Liver (tissue), 8 donors: ENCODE measurements at regions not wholly inside any gene's neighbourhood (a gene's known extent, or its start where the extent isn't known, plus 50 kb on each side); places are given as distances from the start of the nearest gene placed in this dataset.

Experiments used
- DNase-seq: peaks from one replicate; pipeline ENCODE4 v3.0.0-alpha.2; 2017; ENCODE audit warnings: low spot score
- H3K27ac ChIP-seq, 2 donors: one replicate each; pipeline ENCODE4 v1.7.0; 2013; ENCODE audit warnings: inconsistent platforms in 2 of 2, low read length in 2 of 2, control low read depth in 1 of 2, low read depth in 1 of 2, mild to moderate bottlenecking in 1 of 2
- H3K27me3 ChIP-seq, 4 donors: one replicate each; pipeline versions ENCODE4 v1.6.1 to v1.7.0; 2013; ENCODE audit warnings: low read length in 3 of 4, inconsistent platforms in 1 of 4, mild to moderate bottlenecking in 1 of 4, moderate library complexity in 1 of 4; ENCODE audit not compliant: control insufficient read depth in 4 of 4, insufficient read depth in 4 of 4
- H3K36me3 ChIP-seq, 4 donors: one replicate each; pipeline versions ENCODE4 v1.6.1 to v1.7.0; 2013; ENCODE audit warnings: low read length in 3 of 4, mild to moderate bottlenecking in 3 of 4, low read depth in 1 of 4, moderate library complexity in 1 of 4; ENCODE audit not compliant: control insufficient read depth in 4 of 4, insufficient read depth in 3 of 4
- H3K4me1 ChIP-seq, 4 donors: one replicate each; pipeline versions ENCODE4 v1.6.1 to v1.7.0; 2013; ENCODE audit warnings: low read length in 3 of 4, mild to moderate bottlenecking in 3 of 4, moderate library complexity in 1 of 4; ENCODE audit not compliant: control insufficient read depth in 4 of 4, insufficient read depth in 4 of 4
- H3K4me3 ChIP-seq, 3 donors: one replicate each; pipeline versions ENCODE4 v1.6.1 to v1.7.0; 2013; ENCODE audit warnings: low read length in 3 of 3, control low read depth in 1 of 3, low read depth in 1 of 3, mild to moderate bottlenecking in 1 of 3
- H3K9ac ChIP-seq, 2 donors: one replicate each; pipeline ENCODE4 v1.7.0; 2013; ENCODE audit warnings: low read length in 2 of 2, mild to moderate bottlenecking in 2 of 2, moderate library complexity in 2 of 2, control low read depth in 1 of 2, low read depth in 1 of 2
- H3K9me3 ChIP-seq, 4 donors: one replicate each; pipeline versions ENCODE4 v1.6.1 to v1.7.0; 2013; ENCODE audit warnings: low read length in 3 of 4; ENCODE audit not compliant: control insufficient read depth in 4 of 4
- CTCF ChIP-seq: fragments of 150-350 bp; IDR thresholded peaks from 2 replicates; pipeline ENCODE4 v1.5.1; 2017; ENCODE audit warnings: improper control_type of control experiment, low read depth, low read length; ENCODE audit not compliant: missing input control
- EGR1 ChIP-seq, 2 donors: IDR thresholded peaks; 2 replicates each; pipeline ENCODE4 v1.6.1; 2016 to 2018; ENCODE audit warnings: antibody characterized with exemption in 2 of 2, low read depth in 2 of 2
- FOXA1 ChIP-seq: IDR thresholded peaks from 2 replicates; pipeline ENCODE4 v1.6.1; 2016; ENCODE audit warnings: antibody characterized with exemption
- FOXA2 ChIP-seq: IDR thresholded peaks from 2 replicates; pipeline ENCODE4 v1.6.1; 2016; ENCODE audit warnings: antibody characterized with exemption
- GABPA ChIP-seq, 2 donors: IDR thresholded peaks in 1 of 2; conservative IDR thresholded peaks in 1 of 2; 2 replicates each; pipeline ENCODE4 v1.6.1; 2016; ENCODE audit warnings: antibody characterized with exemption in 2 of 2, mild to moderate bottlenecking in 1 of 2, moderate library complexity in 1 of 2
- HNF4A ChIP-seq, 2 donors: conservative IDR thresholded peaks; 2 replicates each; pipeline ENCODE4 v1.6.1; 2016; ENCODE audit warnings: antibody characterized with exemption in 2 of 2, mild to moderate bottlenecking in 2 of 2
- HNF4G ChIP-seq: IDR thresholded peaks from 2 replicates; pipeline ENCODE4 v1.6.1; 2016; ENCODE audit warnings: antibody characterized with exemption
- JUND ChIP-seq, 2 donors: IDR thresholded peaks; 2 replicates each; pipeline ENCODE4 v1.6.1; 2016; ENCODE audit warnings: antibody characterized with exemption in 2 of 2
- NR2F2 ChIP-seq: IDR thresholded peaks from 2 replicates; pipeline ENCODE4 v1.6.1; 2016; ENCODE audit warnings: antibody characterized with exemption
- RAD21 ChIP-seq, 2 donors: IDR thresholded peaks; 2 replicates each; pipeline ENCODE4 v1.6.1; 2016; ENCODE audit warnings: antibody characterized with exemption in 2 of 2, mild to moderate bottlenecking in 2 of 2
- REST ChIP-seq: IDR thresholded peaks from 2 replicates; pipeline ENCODE4 v1.6.1; 2016; ENCODE audit warnings: antibody characterized with exemption, mild to moderate bottlenecking
- RXRA ChIP-seq, 2 donors: IDR thresholded peaks; 2 replicates each; pipeline ENCODE4 v1.6.1; 2017 to 2018; ENCODE audit warnings: antibody characterized with exemption in 2 of 2, mild to moderate bottlenecking in 1 of 2
- SP1 ChIP-seq: IDR thresholded peaks from 2 replicates; pipeline ENCODE4 v1.6.1; 2018; ENCODE audit warnings: antibody characterized with exemption, mild to moderate bottlenecking
- TAF1 ChIP-seq: conservative IDR thresholded peaks from 2 replicates; pipeline ENCODE4 v1.6.1; 2016; ENCODE audit warnings: antibody characterized with exemption, mild to moderate bottlenecking
- YY1 ChIP-seq: IDR thresholded peaks from 2 replicates; pipeline ENCODE4 v1.6.1; 2016; ENCODE audit warnings: antibody characterized with exemption, mild to moderate bottlenecking
- WGBS: extraction: QIAGEN DNeasy Blood & Tissue Kit; methylation state at CpG from one replicate; pipeline ENCODE4 v1.1.7; 2013; 5-methylcytosine and 5-hydroxymethylcytosine counted together
- TF ChIP-seq, protein P1 (sequence below): IDR thresholded peaks from 2 replicates; pipeline ENCODE4 v1.6.1; 2016; ENCODE audit warnings: antibody characterized with exemption
- TF ChIP-seq, protein P2 (sequence below): IDR thresholded peaks from 2 replicates; pipeline ENCODE4 v1.6.1; 2016; ENCODE audit warnings: antibody characterized with exemption
- TF ChIP-seq, protein P3 (sequence below): IDR thresholded peaks from 2 replicates; pipeline ENCODE4 v1.6.1; 2016; ENCODE audit warnings: antibody characterized with exemption
- donor health status: healthy.
- donor health status: healthy.
- donor health status: healthy.
- donor health status: healthy.
- donor health status: healthy.

DNA sequence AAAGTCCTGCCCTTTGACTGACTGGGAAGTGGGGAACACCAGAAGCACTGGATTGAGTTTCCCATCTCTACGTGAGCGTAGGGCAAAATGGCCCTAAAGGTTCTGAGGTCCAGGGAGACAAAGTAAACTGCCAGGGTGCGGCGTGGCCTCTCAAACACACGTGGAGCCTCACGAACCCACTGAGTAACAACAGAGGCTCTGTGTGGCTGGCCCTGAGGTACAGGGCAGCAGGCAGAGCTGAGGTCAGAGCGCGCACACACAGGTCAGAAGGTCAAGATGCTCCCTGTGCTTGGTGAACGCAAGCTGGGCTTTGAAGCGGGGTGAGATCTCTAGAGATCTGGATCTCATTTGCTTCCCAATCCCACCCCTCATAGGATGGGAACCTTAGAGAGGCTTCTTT is 99.0 kb upstream of the ZMIZ1 start (continued):
- TF ChIP-seq REST: no peak
- TF ChIP-seq EGR1 (IDR thresholded peaks at IDR 0.05; ENCODE audit: low read depth in 2 of 2): no peak
- no peak for TF ChIP-seq RAD21 (IDR thresholded peaks at IDR 0.05)
- no peak for TF ChIP-seq FOXA1

DNA sequence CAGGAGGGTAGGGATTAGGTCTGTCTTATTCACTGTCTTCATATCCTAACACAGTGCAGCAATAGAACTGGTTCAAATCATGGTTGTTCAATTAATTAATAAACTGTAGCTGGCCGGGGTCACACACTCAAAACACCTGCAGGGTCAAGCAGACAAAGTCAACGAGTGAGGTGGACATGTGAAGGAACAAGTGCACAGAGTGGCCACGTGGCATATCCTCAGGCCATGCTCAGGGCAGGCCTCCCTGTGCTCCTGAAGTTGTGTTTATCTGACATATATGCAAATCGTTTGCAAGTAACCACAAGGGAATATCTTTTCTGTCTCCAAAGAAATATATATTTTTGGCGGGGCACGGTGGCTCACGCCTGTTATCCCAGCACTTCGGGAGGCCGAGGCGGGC is 98.5 kb upstream of the ZMIZ1 start:
- WGBS: 95% methylated on average over 10 of the region's 10 CpGs
- Histone ChIP-seq H3K9me3 (no peaks in the 10 kb centered on the region), H3K27ac (no peak overlapping the region), H3K36me3 (no peaks in the 10 kb centered on the region), H3K4me3 (no peak overlapping the region), H3K9ac (no peak overlapping the region), H3K27me3 (no peaks in the 10 kb centered on the region), H3K4me1 (peaks cover 5 to 26% (median 22%) of the 10 kb centered on the region in 4 donors)
- TF ChIP-seq GABPA (IDR thresholded peaks at IDR 0.05 in 1 of 2, conservative IDR thresholded peaks at IDR 0.05 in 1 of 2) (no peak), HNF4A (conservative IDR thresholded peaks at IDR 0.05) (no peak), FOXA2 (no peak), JUND (IDR thresholded peaks at IDR 0.05) (no peak), SP1 (no peak), EGR1 (IDR thresholded peaks at IDR 0.05; ENCODE audit: low read depth in 2 of 2) (no peak), RAD21 (IDR thresholded peaks at IDR 0.05) (no peak), RXRA (IDR thresholded peaks at IDR 0.05) (no peak), FOXA1 (no peak), HNF4G (no peak), NR2F2 (no peak), CTCF (no peak), TAF1 (no peak), YY1 (no peak)
- TF ChIP-seq, protein P1, sequence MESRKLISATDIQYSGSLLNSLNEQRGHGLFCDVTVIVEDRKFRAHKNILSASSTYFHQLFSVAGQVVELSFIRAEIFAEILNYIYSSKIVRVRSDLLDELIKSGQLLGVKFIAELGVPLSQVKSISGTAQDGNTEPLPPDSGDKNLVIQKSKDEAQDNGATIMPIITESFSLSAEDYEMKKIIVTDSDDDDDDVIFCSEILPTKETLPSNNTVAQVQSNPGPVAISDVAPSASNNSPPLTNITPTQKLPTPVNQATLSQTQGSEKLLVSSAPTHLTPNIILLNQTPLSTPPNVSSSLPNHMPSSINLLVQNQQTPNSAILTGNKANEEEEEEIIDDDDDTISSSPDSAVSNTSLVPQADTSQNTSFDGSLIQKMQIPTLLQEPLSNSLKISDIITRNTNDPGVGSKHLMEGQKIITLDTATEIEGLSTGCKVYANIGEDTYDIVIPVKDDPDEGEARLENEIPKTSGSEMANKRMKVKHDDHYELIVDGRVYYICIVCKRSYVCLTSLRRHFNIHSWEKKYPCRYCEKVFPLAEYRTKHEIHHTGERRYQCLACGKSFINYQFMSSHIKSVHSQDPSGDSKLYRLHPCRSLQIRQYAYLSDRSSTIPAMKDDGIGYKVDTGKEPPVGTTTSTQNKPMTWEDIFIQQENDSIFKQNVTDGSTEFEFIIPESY: no peak
- TF ChIP-seq, protein P2, sequence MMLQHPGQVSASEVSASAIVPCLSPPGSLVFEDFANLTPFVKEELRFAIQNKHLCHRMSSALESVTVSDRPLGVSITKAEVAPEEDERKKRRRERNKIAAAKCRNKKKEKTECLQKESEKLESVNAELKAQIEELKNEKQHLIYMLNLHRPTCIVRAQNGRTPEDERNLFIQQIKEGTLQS: no peak
- TF ChIP-seq, protein P3, sequence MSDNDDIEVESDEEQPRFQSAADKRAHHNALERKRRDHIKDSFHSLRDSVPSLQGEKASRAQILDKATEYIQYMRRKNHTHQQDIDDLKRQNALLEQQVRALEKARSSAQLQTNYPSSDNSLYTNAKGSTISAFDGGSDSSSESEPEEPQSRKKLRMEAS: no peak
- DNase-seq: no peak
